GM11168 (cell line): ENCODE measurements at regions not wholly inside any gene's neighbourhood (a gene's known extent, or its start where the extent isn't known, plus 50 kb on each side); places are given as distances from the start of the nearest gene placed in this dataset.

Experiments
- in situ Hi-C: fragments of 300-500 bp; cut with MboI; formaldehyde crosslinking; loops from one replicate; pipeline ENCODE4 v1.12.0; 2022; ENCODE audit warnings: low sequenced_read_pairs; ENCODE audit not compliant: unreplicated experiment

GRCh38 chr1:22260860-22261432 is 118.0 kb upstream of the WNT4 start:
- in situ Hi-C loops = no loop called here

GRCh38 chr1:22261580-22261979 is 118.7 kb upstream of the WNT4 start:
- in situ Hi-C loops = no loop called here

DNA sequence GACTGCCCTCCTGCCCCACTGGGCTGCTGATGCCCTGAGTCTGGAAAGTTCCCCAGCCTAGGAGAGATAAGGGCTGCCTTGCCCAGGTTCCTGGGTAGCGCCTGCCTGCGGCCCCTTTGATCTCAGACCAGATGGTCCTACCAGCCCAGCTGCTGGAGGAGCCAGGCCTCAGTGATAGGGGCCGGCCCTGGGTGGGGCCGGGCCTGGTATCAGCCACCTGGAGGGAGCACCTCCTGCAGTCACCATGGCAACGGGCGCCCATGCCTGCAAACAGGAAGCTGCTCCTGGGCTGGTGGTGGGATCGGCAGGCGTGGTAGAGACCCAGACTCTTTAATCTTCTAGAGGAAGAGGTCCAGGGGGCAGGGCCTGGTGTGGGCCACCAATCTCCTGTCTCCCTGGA is 119.7 kb upstream of the WNT4 start:
- in situ Hi-C loops = no loop called here

DNA sequence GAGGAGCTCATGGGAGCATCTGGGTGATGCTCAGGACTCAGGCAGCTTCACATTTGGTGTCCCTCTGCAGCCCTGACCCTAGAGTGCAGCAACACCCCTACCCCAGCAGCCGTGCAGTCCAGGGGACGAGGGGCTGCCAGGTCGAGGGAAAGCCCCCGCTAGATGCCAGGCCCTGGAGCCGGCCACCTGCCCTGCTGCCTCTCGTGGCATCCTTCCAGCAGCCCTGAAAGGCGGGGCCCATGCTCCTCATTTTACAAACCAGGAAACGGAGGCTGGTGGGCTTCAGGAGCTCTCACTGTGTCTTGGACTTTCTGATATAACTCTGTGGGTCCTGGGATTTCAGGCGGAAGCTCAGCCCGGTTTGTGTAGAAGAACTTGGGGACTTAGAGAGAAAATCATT is 120.5 kb upstream of the WNT4 start:
- in situ Hi-C loops = no loop called here

GRCh38 chr1:22264464-22265341 is 121.8 kb upstream of the WNT4 start:
- in situ Hi-C loops = no loop called here

- in situ Hi-C loops = no loop called here
Observed at GRCh38 chr1:22266141-22266540, 123.2 kb upstream of the WNT4 start.

DNA sequence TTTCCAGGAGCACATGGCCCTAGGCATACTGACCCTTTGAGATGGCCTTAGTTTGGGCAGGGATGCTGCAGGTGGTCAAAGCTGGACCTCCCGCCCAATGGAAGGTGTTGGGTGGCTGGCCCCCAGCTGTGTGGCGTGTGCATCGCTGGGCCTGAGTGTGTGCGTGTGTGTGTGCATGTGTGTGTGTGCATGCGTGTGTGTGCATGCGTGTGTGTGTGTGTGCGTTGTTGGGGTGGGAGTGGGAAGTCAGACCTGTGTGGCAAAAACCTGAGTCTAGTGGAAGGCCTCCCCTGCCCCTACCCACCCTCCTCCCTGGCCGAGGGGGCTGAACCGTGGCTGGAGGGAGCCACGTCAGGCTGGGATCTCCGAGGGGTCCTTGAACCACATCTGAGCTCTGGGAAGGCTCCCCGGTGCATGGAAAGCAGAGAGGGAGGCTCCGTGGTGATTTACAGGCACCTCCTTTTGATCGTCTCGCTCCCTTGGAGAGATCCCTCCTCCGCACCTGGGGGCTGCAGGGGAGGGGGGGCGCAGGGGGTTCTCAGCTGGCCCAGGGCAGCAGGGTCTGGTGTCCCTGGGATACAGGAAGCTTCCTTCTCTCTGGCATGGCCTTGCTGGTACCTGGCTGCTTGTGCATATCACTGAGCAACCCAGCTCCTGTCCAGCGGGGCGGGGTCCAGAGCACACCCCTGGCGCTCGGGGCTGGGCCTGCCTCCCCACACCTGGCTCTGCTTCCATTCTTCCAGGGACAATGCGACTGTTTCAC is 124.7 kb upstream of the WNT4 start:
- in situ Hi-C loops = no loop called here

DNA sequence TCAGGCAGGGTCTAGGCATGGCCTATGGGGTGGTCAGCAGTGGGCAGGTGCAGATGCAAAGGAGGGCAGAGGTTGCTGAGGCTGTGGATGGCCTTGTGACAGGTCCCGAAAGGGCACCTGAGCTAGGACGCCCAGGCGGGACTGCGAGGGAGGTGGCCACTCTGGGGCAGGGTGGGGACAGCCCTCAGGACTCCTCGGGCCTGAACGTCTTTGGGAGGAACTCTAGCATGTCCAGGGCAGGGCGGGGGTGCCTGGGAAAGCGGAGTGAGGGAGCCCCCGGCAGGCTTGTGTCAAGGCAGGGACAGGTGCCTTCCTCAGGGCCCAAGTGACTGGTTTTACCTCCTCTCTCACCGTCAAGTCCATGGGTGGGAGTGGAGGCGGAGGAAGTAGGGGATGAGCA is 125.4 kb upstream of the WNT4 start:
- in situ Hi-C loops = no loop called here

GRCh38 chr1:22271847-22272801 is 129.2 kb upstream of the WNT4 start:
- in situ Hi-C loops = no loop called here

- in situ Hi-C loops = no loop called here
Observed at GRCh38 chr1:22273686-22274681, 131.1 kb upstream of the WNT4 start.

GRCh38 chr1:22275167-22275566 is 132.3 kb upstream of the WNT4 start:
- in situ Hi-C loops = loop anchor here (5.0 kb wide), 1 partner anchor 143 kb away; no protein-coding TSS in a partner anchor

GRCh38 chr1:22275626-22276395 is 132.9 kb upstream of the WNT4 start:
- in situ Hi-C loops = loop anchor here (5.0 kb wide), 1 partner anchor 144 kb away; no protein-coding TSS in a partner anchor

DNA sequence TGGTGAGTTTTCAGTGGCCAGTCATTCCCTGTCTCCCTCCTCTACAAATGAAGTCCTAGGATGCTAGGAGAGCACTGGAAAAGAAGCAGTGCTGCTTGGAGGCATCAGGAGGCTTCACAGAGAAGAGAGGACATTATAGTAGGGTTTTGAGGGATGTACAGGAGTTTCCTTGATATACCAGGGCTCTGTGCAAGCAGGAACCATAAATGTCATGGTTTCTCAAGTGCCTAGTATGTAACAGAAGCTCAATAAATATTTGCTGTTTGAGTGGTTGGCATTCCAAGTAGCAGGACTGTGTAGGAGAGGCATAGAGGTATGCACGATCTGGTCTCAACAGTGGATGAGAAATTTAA is 133.5 kb upstream of the WNT4 start:
- in situ Hi-C loops = loop anchor here (5.0 kb wide), 1 partner anchor 144 kb away; no protein-coding TSS in a partner anchor

- in situ Hi-C loops = loop anchor here (5.0 kb wide), 1 partner anchor 145 kb away; no protein-coding TSS in a partner anchor
Observed at GRCh38 chr1:22277662-22278061, 134.8 kb upstream of the WNT4 start.

- in situ Hi-C loops = loop anchor here (5.0 kb wide), 1 partner anchor 147 kb away; no protein-coding TSS in a partner anchor
Observed at GRCh38 chr1:22279735-22280134, 136.8 kb upstream of the WNT4 start.

- in situ Hi-C loops = no loop called here
Observed at GRCh38 chr1:22280526-22280925, 137.6 kb upstream of the WNT4 start.

DNA sequence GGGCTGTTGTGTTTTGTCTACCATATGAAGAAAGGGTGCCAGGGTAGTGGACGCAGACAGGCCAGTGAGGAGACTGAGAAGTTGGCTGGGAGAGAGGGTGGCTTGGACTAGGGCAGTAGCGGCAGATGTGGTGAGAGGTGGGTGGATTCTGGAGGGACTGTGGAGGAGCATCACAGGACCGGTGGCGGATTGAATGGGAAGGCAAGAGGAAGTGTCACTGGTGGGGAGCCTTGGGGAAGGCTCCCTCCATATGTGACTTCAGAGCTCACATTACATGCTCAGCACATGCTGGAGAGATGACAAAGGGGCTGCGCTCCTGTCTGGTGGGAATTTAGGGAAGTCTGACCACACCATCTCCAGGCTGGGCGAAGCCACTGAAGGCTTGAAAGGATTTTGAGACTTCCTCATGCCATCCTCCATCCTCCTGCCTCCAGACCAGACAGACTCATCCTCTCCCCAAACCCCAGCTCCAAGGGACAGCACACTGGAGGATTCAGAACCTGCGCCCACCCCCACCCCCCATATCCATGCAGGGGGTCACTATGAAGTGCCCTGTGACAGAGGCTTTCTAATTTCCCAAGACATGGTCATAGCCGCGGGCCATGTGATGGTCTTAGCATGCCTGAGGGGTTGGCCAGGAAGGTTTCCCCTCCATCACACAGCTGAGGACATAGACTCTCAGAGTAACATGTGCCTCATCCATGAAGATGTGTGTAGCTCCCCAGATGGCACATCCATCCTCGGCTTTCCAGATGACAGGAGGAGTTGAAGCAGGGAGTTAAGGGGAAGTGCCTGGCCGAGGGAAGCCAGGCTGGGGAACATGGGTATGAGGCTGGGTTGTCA is 138.8 kb upstream of the WNT4 start:
- in situ Hi-C loops = no loop called here
